Esophagus squamous epithelium (tissue), 4 donors: ENCODE measurements at regions not wholly inside any gene's neighbourhood (a gene's known extent, or its start where the extent isn't known, plus 50 kb on each side); places are given as distances from the start of the nearest gene placed in this dataset.
"Not testable (repeated sequence)": the region's sequence is repeated elsewhere in the genome, so short reads cannot be mapped to it uniquely, and the experiment has no call there.

ENCODE experiments used
- POLR2A ChIP-seq, 4 donors: fragments of 450-650 bp; IDR thresholded peaks; one replicate each; pipeline ENCODE4 v1.6.1; 2017; ENCODE audit warnings: antibody characterized with exemption in 4 of 4, mild to moderate bottlenecking in 4 of 4, moderate library complexity in 3 of 4
- TF ChIP-seq, protein P1 (sequence below), 6 experiments: fragments of 450-650 bp in 4 of 6; fragments of 200-600 bp in 2 of 6; sonication (generic) in 2 of 6; IDR thresholded peaks; one replicate each; pipeline ENCODE4 v1.5.1; 2016 to 2019; ENCODE audit warnings: antibody characterized with exemption in 6 of 6, mild to moderate bottlenecking in 4 of 6, moderate library complexity in 4 of 6

DNA sequence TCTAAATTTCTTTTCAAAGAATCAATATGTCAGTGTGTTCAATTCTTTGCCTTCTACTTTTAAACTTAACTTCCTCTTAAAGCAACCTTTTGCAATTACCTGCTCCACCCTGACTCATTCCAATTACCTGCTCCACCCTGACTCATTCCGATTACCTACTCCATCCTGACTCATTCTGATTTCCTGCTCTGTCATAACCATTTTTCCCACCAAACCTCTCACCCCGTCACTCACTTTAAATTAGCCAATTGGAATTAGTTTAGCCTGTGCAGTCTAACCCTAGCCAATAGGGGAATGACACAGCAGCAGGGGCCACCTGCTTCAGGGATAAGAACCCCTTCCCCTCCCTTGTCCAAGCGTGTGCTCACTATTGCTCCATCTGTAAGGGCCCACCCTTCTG lies 157.1 kb upstream of the POU1F1 start:
- TF ChIP-seq POLR2A (IDR thresholded peaks at IDR 0.05): not testable (repeated sequence)
- TF ChIP-seq, protein P1, sequence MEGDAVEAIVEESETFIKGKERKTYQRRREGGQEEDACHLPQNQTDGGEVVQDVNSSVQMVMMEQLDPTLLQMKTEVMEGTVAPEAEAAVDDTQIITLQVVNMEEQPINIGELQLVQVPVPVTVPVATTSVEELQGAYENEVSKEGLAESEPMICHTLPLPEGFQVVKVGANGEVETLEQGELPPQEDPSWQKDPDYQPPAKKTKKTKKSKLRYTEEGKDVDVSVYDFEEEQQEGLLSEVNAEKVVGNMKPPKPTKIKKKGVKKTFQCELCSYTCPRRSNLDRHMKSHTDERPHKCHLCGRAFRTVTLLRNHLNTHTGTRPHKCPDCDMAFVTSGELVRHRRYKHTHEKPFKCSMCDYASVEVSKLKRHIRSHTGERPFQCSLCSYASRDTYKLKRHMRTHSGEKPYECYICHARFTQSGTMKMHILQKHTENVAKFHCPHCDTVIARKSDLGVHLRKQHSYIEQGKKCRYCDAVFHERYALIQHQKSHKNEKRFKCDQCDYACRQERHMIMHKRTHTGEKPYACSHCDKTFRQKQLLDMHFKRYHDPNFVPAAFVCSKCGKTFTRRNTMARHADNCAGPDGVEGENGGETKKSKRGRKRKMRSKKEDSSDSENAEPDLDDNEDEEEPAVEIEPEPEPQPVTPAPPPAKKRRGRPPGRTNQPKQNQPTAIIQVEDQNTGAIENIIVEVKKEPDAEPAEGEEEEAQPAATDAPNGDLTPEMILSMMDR (IDR thresholded peaks at IDR 0.05): not testable (repeated sequence)
